ENCODE measurements at regions not wholly inside any gene's neighbourhood (a gene's known extent, or its start where the extent isn't known, plus 50 kb on each side); places are given as distances from the start of the nearest gene placed in this dataset.

GRCh38 chr13:62625214-62625881, 1209.7 kb upstream of the PCDH20 start:
- TF ChIP-seq EZH2 (IDR thresholded peaks at IDR 0.05) (no peak), POLR2A (IDR thresholded peaks at IDR 0.05; ENCODE audit: borderline replicate concordance, extremely low read depth, insufficient read depth, insufficient read length) (no peak), POLR2AphosphoS5 (IDR thresholded peaks at IDR 0.05; ENCODE audit: low read depth, low read length) (no peak), MAX (IDR thresholded peaks at IDR 0.05) (no peak)

All from HCT116 (cell line).